A673 (cell line): ENCODE measurements at regions not wholly inside any gene's neighbourhood (a gene's known extent, or its start where the extent isn't known, plus 50 kb on each side); places are given as distances from the start of the nearest gene placed in this dataset.

ENCODE experiments used
- BruUV-seq: library from RNA; stranded (reverse); fragments of 400-500 nt; replicated peaks from 2 replicates; lab custom pipeline; 2021; lab: Mats Ljungman, UMichigan
- CTCF ChIA-PET: fragments of 300-600 bp; sonication (Branson Sonifier 250); formaldehyde crosslinking; loops from one replicate; lab custom pipeline; 2022; ENCODE audit warnings: antibody characterized with exemption; lab: Charles Lee
- POLR2A ChIA-PET: fragments of 300-600 bp; sonication (Branson Sonifier 250); formaldehyde crosslinking; loops from one replicate; lab custom pipeline; 2022; ENCODE audit warnings: antibody characterized with exemption; ENCODE audit not compliant: low non-redundant PET; lab: Charles Lee
- DNase-seq: peaks from one replicate; pipeline ENCODE4 v3.0.0-alpha.2; 2015; ENCODE audit warnings: low spot score
- H3K27ac ChIP-seq: fragments of 200-600 bp; sonication (generic); 2 replicates; pipeline ENCODE4 v1.5.1; 2016; ENCODE audit warnings: mixed run types, low read depth, mild to moderate bottlenecking, mixed read lengths, antibody characterized with exemption, low read length; ENCODE audit not compliant: poor library complexity, severe bottlenecking
- H3K27me3 ChIP-seq: fragments of 200-600 bp; sonication (generic); replicated peaks from 2 replicates; pipeline ENCODE4 v1.6.1; 2017; ENCODE audit warnings: mixed run types, low read depth, mild to moderate bottlenecking, mixed read lengths, antibody characterized with exemption, low read length; ENCODE audit not compliant: insufficient read depth, poor library complexity
- H3K36me3 ChIP-seq: fragments of 200-600 bp; sonication (generic); 2 replicates; pipeline ENCODE4 v1.6.1; 2016; ENCODE audit warnings: mixed run types, mild to moderate bottlenecking, mixed read lengths, antibody characterized with exemption, low read length; ENCODE audit not compliant: insufficient read depth, poor library complexity, severe bottlenecking
- H3K4me1 ChIP-seq: fragments of 200-600 bp; sonication (generic); 2 replicates; pipeline ENCODE4 v1.6.1; 2017; ENCODE audit warnings: mixed run types, mild to moderate bottlenecking, mixed read lengths, antibody characterized with exemption, low read length; ENCODE audit not compliant: insufficient read depth, poor library complexity, severe bottlenecking
- H3K4me3 ChIP-seq: fragments of 200-600 bp; sonication (generic); 2 replicates; pipeline ENCODE4 v1.5.1; 2016; ENCODE audit warnings: low read depth, mixed run types, mild to moderate bottlenecking, mixed read lengths, low read length; ENCODE audit not compliant: poor library complexity, severe bottlenecking
- H3K9me3 ChIP-seq: fragments of 200-600 bp; sonication (generic); 2 replicates; pipeline ENCODE4 v1.6.1; 2016; ENCODE audit warnings: mixed run types, low read depth, mild to moderate bottlenecking, mixed read lengths, antibody characterized with exemption, low read length; ENCODE audit not compliant: poor library complexity, severe bottlenecking
- EZH2 ChIP-seq: fragments of 200-600 bp; sonication (generic); IDR thresholded peaks from 2 replicates; pipeline ENCODE4 v1.6.1; 2017; ENCODE audit warnings: borderline replicate concordance, low read depth, mild to moderate bottlenecking, mixed read lengths, antibody characterized with exemption, low read length; ENCODE audit not compliant: poor library complexity, severe bottlenecking
- intact Hi-C: fragments of 100-400 bp; cut with micrococcal nuclease; formaldehyde crosslinking; loops from one replicate; pipeline ENCODE4 v1.10.0; 2022; ENCODE audit not compliant: unreplicated experiment
- TF ChIP-seq, protein P1 (sequence below): fragments of 300-800, 200-600 bp; sonication (generic); conservative IDR thresholded peaks from 2 replicates; pipeline ENCODE4 v1.5.1; 2017; ENCODE audit warnings: low read depth, mild to moderate bottlenecking, antibody characterized with exemption, low read length, moderate library complexity, mixed read lengths

- no peak overlapping the region for H3K27ac ChIP-seq
- CTCF ChIA-PET: no interaction called here
Measured at GRCh38 chr14:54172114-54172513, 215.5 kb upstream of the BMP4 start.

DNA sequence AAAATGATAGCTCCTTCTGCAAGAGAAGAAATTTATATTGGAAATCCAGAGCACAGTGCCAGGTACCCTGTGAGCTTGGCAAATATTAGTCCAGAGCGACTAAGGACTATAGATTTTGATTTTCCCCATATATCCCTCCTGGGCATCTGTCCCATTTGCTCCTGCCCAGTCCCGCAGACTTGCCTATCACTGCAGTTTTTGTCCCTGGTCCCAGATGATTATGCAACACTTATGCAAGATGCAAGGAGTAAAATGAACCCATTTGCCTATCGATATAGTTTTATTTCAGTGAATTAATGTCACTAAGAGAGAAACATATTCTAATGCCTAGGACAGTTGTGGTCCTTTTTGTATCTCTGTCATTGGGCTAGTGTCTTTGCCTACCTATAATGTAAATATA is 215.9 kb upstream of the BMP4 start:
- ChIA-PET POLR2A (no interaction called here), CTCF (no interaction called here)
- no TSS peak for BruUV-seq
- Histone ChIP-seq H3K4me1 (no peaks in the 10 kb centered on the region), H3K27me3 (peaks cover 11% of the 10 kb centered on the region), H3K36me3 (no peaks in the 10 kb centered on the region), H3K27ac (no peak overlapping the region), H3K4me3 (no peak overlapping the region), H3K9me3 (no peaks in the 10 kb centered on the region)
- no peak for DNase-seq
- intact Hi-C loops: loop anchor here (10.0 kb wide), 1 partner anchor 758 kb away; no protein-coding TSS in a partner anchor
- TF ChIP-seq, protein P1, sequence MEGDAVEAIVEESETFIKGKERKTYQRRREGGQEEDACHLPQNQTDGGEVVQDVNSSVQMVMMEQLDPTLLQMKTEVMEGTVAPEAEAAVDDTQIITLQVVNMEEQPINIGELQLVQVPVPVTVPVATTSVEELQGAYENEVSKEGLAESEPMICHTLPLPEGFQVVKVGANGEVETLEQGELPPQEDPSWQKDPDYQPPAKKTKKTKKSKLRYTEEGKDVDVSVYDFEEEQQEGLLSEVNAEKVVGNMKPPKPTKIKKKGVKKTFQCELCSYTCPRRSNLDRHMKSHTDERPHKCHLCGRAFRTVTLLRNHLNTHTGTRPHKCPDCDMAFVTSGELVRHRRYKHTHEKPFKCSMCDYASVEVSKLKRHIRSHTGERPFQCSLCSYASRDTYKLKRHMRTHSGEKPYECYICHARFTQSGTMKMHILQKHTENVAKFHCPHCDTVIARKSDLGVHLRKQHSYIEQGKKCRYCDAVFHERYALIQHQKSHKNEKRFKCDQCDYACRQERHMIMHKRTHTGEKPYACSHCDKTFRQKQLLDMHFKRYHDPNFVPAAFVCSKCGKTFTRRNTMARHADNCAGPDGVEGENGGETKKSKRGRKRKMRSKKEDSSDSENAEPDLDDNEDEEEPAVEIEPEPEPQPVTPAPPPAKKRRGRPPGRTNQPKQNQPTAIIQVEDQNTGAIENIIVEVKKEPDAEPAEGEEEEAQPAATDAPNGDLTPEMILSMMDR: no peak
- no peak for TF ChIP-seq EZH2

More at GRCh38 chr14:54172114-54172513, 215.5 kb upstream of the BMP4 start:
- DNase-seq: no peak
- BruUV-seq: no TSS peak
- Histone ChIP-seq H3K4me1 (no peaks in the 10 kb centered on the region), H3K27me3 (peaks cover 6% of the 10 kb centered on the region), H3K36me3 (no peaks in the 10 kb centered on the region), H3K4me3 (no peak overlapping the region), H3K9me3 (no peaks in the 10 kb centered on the region)
- no peak for TF ChIP-seq EZH2
- TF ChIP-seq, protein P1: no peak
- POLR2A ChIA-PET: no interaction called here
- intact Hi-C loops: loop anchor here (10.0 kb wide), 1 partner anchor 757 kb away; no protein-coding TSS in a partner anchor

DNA sequence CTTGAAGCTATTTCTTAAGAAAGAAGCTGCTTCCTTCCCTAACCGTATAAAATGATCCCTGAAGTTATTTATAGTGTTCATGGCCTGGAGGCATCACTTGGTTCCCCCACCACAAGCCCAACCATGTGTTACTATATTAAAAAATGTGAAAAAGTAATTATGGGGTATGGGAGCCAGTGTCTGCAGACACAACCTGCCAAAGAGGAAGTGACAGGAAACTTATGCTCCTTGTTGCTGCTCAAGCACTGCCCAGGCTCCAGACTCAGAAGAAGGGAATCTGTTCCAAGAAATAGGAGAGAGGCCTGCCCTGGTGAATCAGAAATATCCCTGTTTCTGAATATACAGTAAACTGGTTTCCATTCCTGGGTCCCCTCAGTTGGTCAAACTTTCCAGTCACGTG is 217.2 kb upstream of the BMP4 start:
- DNase-seq: no peak
- BruUV-seq: no TSS peak

More for the DNA sequence above, 217.2 kb upstream of the BMP4 start:
- H3K4me3 ChIP-seq: no peak overlapping the region
- ChIA-PET POLR2A (no interaction called here), CTCF (no interaction called here)
- no peak overlapping the region for H3K27ac ChIP-seq
- no peaks in the 10 kb centered on the region for H3K9me3 ChIP-seq
- TF ChIP-seq EZH2: no peak
- TF ChIP-seq, protein P1: no peak
- no peaks in the 10 kb centered on the region for H3K4me1 ChIP-seq
- intact Hi-C loops: loop anchor here (2.0 to 10.0 kb wide), 2 partner anchors 635 to 759 kb away; no protein-coding TSS in a partner anchor
- no peaks in the 10 kb centered on the region for H3K36me3 ChIP-seq
- H3K27me3 ChIP-seq: peaks cover 23% of the 10 kb centered on the region
